GM12875 (cell line): ENCODE measurements at regions not wholly inside any gene's neighbourhood (a gene's known extent, or its start where the extent isn't known, plus 50 kb on each side); places are given as distances from the start of the nearest gene placed in this dataset.

Source experiments
- H3K4me3 ChIP-seq: one replicate; pipeline ENCODE4 v1.5.1; 2011; ENCODE audit warnings: low read depth, low read length, control low read depth
- TF ChIP-seq, protein P1 (sequence below): IDR thresholded peaks from 2 replicates; pipeline ENCODE4 v1.5.1; 2011; ENCODE audit warnings: low read depth, mild to moderate bottlenecking, control low read depth, inconsistent platforms, low read length, moderate library complexity, borderline replicate concordance; ENCODE audit not compliant: insufficient read depth

DNA sequence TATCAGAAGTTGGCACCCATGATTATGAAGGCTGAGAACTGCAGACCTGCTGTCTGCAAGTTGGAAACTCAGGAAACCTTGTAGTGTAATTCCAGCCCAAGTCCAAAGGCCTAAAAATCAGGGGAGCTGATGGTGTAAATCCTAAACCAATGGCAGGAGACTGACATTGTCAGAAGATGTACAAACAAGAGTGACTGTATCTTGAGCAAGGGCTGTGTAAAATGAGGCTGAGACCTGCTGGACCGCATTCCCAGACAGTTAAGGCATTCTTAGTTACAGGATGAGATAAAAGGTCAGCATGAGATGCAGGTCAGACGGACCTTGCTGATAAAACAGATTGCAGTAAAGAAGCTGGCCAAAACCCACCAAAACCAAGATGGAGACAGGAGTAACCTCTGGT is 147.7 kb downstream of the COG6 start:
- TF ChIP-seq, protein P1, sequence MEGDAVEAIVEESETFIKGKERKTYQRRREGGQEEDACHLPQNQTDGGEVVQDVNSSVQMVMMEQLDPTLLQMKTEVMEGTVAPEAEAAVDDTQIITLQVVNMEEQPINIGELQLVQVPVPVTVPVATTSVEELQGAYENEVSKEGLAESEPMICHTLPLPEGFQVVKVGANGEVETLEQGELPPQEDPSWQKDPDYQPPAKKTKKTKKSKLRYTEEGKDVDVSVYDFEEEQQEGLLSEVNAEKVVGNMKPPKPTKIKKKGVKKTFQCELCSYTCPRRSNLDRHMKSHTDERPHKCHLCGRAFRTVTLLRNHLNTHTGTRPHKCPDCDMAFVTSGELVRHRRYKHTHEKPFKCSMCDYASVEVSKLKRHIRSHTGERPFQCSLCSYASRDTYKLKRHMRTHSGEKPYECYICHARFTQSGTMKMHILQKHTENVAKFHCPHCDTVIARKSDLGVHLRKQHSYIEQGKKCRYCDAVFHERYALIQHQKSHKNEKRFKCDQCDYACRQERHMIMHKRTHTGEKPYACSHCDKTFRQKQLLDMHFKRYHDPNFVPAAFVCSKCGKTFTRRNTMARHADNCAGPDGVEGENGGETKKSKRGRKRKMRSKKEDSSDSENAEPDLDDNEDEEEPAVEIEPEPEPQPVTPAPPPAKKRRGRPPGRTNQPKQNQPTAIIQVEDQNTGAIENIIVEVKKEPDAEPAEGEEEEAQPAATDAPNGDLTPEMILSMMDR = no peak
- no peak overlapping the region for H3K4me3 ChIP-seq

DNA sequence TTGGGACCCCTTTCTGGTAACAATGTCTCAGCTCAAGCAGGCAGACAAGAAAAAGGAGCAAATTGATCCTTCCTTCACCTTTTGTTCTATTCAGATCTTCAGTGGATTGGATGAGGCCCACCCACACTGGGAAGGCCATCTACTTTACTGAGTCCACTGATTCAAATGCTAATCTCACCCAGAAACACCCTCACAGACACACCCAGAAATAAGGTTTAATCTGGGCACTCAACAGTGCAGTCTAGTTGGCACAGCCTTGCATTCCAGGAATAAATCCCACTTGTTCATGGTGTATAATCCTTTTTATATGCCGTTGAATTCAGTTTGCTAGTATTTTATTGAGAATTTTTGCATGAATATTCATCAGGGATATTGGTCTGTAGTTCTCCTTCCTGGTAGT is 148.4 kb downstream of the COG6 start:
- H3K4me3 ChIP-seq = no peak overlapping the region
- TF ChIP-seq, protein P1 = no peak

DNA sequence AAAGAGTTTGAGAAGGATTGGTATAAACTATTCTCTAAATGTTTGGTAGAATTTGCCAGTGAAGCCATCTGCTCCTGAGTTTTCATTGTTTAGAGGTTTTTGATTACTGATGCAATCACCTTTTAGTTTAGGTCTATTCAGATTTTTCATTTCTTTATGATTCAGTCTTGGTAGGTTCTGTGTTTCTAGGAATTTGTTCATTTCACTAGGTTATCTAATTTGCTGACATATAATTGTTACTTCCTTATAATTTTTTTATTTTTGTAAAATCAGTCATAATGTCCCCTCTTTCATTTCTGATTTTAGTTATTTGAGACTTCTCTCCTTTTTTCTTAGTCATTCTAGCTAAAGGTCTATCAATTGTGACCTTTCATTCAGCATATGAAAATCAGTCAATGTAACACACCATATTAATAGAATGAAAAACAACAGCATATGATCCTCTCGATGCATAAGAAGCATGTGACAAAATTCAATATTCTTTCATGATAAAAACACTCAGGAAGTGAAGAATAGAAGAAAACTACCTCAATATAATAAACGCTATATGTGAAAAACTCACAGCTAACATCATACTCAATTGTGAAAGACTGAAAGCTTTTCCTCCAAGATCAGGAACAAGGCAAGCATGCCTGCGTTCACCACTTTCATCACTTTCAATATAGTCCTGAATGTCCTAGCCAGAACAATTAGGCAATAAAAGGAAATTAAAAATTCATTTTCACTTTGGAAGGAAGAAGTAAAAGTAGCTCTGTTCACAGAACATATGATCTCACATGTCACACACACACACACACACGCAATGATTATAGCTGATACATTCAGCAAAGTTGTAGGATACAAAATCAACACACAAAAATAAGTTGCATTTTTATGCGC is 149.1 kb downstream of the COG6 start:
- H3K4me3 ChIP-seq = no peak overlapping the region
- TF ChIP-seq, protein P1 = no peak

DNA sequence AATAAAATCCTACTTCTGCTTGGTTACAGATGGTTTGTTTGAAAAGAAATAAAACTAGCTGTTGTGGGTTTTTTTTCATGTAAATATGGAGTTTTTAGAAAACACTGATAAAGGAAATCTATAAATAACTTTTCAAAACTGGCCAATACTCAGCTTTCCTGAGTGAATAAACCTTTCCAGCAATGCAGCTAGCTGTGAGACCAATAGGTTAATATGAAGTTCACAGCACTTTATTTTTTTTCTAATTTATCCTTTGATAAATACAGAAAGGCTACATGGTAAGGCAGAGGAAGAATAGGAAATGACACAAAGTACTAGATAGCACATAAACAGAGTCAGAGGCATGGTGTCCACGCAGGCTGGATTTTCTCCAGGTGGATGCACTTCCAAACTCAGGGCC is 154.0 kb downstream of the COG6 start:
- TF ChIP-seq, protein P1 = no peak
- no peak overlapping the region for H3K4me3 ChIP-seq

DNA sequence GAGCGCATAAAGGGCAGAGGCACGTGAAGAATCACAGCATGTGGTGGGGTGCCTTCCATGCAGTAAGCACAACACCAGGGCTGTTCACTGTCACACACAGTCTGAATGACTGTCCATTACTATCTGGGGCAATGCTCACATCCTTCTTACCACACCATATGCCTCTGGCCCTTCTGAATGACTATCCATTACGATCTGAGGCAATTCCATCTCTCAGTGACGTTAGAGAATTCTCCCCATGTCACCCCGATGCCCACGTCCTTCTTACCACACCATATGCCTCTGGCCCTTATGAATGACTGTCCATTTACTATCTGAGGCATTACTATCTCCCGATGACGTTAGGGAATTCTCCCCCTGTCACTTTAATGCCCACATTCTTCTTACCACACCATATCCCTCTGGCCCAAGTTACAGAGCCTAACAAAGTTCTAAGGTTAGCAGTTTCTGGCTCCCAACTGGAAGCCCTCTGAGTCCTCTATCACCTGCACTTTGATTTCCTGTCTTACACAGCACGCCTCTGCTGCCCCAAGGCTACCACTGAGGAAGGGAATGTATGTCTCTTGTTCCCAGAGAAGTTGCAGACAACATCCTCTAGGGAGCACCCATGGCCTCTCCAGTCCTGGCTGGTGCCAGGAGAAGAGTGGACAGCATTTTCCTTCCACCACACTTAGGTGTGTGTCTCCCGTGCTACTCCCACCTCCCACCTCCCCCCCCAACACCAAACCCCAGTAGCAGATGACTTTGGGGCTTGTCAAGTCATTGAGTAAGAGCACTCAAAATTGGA is 154.8 kb downstream of the COG6 start:
- TF ChIP-seq, protein P1 = no peak
- no peak overlapping the region for H3K4me3 ChIP-seq

DNA sequence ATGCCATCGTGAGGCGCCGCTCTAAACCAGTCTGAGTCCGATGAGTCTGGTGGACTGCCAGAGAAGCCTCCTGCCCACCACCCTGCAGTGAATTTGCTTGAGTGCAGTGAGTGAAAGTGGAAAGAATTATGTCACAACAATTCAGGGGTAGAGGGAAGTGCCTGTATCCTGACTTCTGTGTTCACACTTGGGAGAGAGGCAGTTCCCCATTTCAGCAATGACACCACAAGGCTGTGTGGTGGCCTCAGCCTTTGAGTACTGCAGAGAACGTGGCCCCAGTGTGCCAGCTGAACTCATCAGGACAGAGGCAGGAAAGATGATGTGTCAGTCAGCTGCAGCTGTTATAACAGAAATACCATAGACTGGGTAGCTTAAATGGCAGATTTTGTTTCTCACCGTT is 155.6 kb downstream of the COG6 start:
- H3K4me3 ChIP-seq = no peak overlapping the region
- TF ChIP-seq, protein P1 = no peak
